22Rv1 (cell line): ENCODE measurements at regions not wholly inside any gene's neighbourhood (a gene's known extent, or its start where the extent isn't known, plus 50 kb on each side); places are given as distances from the start of the nearest gene placed in this dataset.
"Not testable (repeated sequence)": the region's sequence is repeated elsewhere in the genome, so short reads cannot be mapped to it uniquely, and the experiment has no call there.

Experiments used
- H3K27ac ChIP-seq: fragments of 450-650 bp; 2 replicates; pipeline ENCODE4 v1.5.1; 2017
- ZFX ChIP-seq: fragments of 450-650 bp; IDR thresholded peaks from 2 replicates; pipeline ENCODE4 v1.6.1; 2017; ENCODE audit warnings: antibody characterized with exemption, borderline replicate concordance
- TF ChIP-seq, protein P1 (sequence below): fragments of 450-650 bp; IDR thresholded peaks from 2 replicates; pipeline ENCODE4 v1.5.1; 2017; ENCODE audit warnings: mild to moderate bottlenecking

- H3K27ac ChIP-seq, result no peak overlapping the region
- TF ChIP-seq ZFX, result no peak
- TF ChIP-seq, protein P1, sequence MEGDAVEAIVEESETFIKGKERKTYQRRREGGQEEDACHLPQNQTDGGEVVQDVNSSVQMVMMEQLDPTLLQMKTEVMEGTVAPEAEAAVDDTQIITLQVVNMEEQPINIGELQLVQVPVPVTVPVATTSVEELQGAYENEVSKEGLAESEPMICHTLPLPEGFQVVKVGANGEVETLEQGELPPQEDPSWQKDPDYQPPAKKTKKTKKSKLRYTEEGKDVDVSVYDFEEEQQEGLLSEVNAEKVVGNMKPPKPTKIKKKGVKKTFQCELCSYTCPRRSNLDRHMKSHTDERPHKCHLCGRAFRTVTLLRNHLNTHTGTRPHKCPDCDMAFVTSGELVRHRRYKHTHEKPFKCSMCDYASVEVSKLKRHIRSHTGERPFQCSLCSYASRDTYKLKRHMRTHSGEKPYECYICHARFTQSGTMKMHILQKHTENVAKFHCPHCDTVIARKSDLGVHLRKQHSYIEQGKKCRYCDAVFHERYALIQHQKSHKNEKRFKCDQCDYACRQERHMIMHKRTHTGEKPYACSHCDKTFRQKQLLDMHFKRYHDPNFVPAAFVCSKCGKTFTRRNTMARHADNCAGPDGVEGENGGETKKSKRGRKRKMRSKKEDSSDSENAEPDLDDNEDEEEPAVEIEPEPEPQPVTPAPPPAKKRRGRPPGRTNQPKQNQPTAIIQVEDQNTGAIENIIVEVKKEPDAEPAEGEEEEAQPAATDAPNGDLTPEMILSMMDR, result no peak
Observed at GRCh38 chr1:30524840-30525617, 198.4 kb downstream of the MATN1 start.

- H3K27ac ChIP-seq, result not testable (repeated sequence)
Observed at GRCh38 chr1:30524025-30524555, 199.3 kb downstream of the MATN1 start.

DNA sequence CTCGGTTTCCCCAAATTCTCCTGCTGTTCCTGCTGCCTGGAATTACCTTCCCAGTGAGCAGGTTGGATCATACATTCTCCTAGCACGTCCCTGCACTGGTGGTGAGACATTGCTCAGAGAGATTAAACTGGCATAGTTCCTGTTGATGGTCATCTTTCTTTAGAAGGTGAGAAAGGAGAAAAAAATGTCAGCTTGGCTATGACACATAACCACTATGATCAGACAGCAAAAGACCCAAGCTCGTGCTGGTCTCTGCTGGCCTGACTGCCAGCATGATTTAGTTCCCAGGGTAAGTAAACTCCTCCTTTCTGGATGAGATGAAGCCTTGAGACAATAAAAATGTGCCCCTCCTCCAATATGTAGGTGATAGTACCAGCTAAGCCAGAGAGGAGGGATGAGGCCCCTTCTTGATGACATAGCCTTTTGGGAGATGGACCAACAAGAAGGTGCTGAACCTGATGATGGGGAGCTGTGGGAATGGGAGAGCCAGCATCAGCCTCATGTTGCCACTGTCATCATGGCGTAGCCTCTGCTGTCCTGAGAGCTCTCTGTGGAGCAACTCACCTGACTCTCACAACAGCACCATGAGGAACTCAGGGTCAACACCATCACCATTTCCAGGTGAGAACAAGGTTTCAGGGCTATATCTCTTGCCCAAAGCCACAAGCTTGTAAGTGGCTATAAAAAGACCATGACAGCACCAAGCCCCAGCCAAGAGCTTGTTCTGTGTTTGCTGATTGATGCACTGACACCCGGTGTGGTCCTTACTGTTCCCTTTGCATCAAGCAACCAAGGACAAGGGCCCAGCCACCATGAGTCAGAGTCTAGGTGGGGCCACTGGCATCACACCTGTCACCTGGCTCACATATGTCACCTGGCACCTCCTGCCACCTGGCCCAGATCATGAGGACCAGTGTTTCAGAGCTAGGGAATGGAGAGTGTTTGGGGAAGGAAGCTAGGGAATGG, 200.0 kb downstream of the MATN1 start:
- H3K27ac ChIP-seq, result no peak overlapping the region
- TF ChIP-seq ZFX, result no peak
- TF ChIP-seq, protein P1, result no peak

- no peak overlapping the region for H3K27ac ChIP-seq
- no peak for TF ChIP-seq ZFX
- TF ChIP-seq, protein P1, result no peak
Observed at GRCh38 chr1:30522031-30523004, 201.1 kb downstream of the MATN1 start.

- no peak for TF ChIP-seq ZFX
- TF ChIP-seq, protein P1, result no peak
- no peak overlapping the region for H3K27ac ChIP-seq
Observed at GRCh38 chr1:30521261-30521865, 202.0 kb downstream of the MATN1 start.

GRCh38 chr1:30520476-30520875, 202.9 kb downstream of the MATN1 start:
- no peak overlapping the region for H3K27ac ChIP-seq
- TF ChIP-seq ZFX, result no peak
- TF ChIP-seq, protein P1, result no peak
